PC-3 (cell line): ENCODE measurements at regions not wholly inside any gene's neighbourhood (a gene's known extent, or its start where the extent isn't known, plus 50 kb on each side); places are given as distances from the start of the nearest gene placed in this dataset.

ENCODE experiments used
- ATAC-seq: fragments of 200-7000 bp; cut with Tn5 transposase; 2 replicates; pipeline ENCODE4 v1.9.1; 2020; ENCODE audit warnings: mild to moderate bottlenecking, moderate library complexity
- BruUV-seq: library from RNA; stranded (reverse); fragments of 400-500 nt; replicated peaks from 2 replicates; lab custom pipeline; 2021; lab: Mats Ljungman, UMichigan
- CTCF ChIA-PET: fragments of 300-600 bp; sonication (Branson Sonifier 250); formaldehyde crosslinking; loops from one replicate; lab custom pipeline; 2022; ENCODE audit warnings: antibody characterized with exemption; lab: Charles Lee
- POLR2A ChIA-PET: fragments of 300-600 bp; sonication (Branson Sonifier 250); formaldehyde crosslinking; loops from one replicate; lab custom pipeline; 2022; ENCODE audit warnings: antibody characterized with exemption; ENCODE audit not compliant: unreplicated experiment; lab: Charles Lee
- DNase-seq: peaks from one replicate; pipeline ENCODE4 v3.0.0-alpha.2; 2015
- H2AFZ ChIP-seq: fragments of 300-600 bp; sonication (generic); 2 replicates; pipeline ENCODE4 v1.6.0; 2016; ENCODE audit warnings: antibody characterized with exemption, low read length
- H3F3A ChIP-seq: fragments of 300-600 bp; sonication (generic); one replicate; pipeline ENCODE4 v1.6.0; 2017; ENCODE audit warnings: antibody characterized with exemption, low read length, control low read depth, mild to moderate bottlenecking; ENCODE audit not compliant: unreplicated experiment
- H3K27ac ChIP-seq: fragments of 300-600 bp; sonication (generic); 2 replicates; pipeline ENCODE4 v1.5.1; 2016; ENCODE audit warnings: mild to moderate bottlenecking, low read length
- H3K27me3 ChIP-seq: fragments of 300-600 bp; sonication (generic); 2 replicates; pipeline ENCODE4 v1.6.1; 2016; ENCODE audit warnings: low read length, mixed read lengths
- H3K36me3 ChIP-seq: fragments of 300-600 bp; sonication (generic); 2 replicates; pipeline ENCODE4 v1.6.1; 2016; ENCODE audit warnings: low read depth, mixed run types, low read length, mixed read lengths
- H3K4me1 ChIP-seq: fragments of 300-600 bp; sonication (generic); 2 replicates; pipeline ENCODE4 v1.5.1; 2016; ENCODE audit warnings: low read length; ENCODE audit not compliant: insufficient read depth
- H3K4me2 ChIP-seq: fragments of 300-600 bp; sonication (generic); 2 replicates; pipeline ENCODE4 v1.6.0; 2016; ENCODE audit warnings: low read length
- H3K4me3 ChIP-seq: fragments of 300-600 bp; sonication (generic); 2 replicates; pipeline ENCODE4 v1.5.1; 2016; ENCODE audit warnings: mild to moderate bottlenecking, low read length, mixed read lengths
- H3K79me2 ChIP-seq: fragments of 300-600 bp; sonication (generic); 2 replicates; pipeline ENCODE4 v1.6.1; 2017; ENCODE audit warnings: low read length, mixed read lengths
- H3K9ac ChIP-seq: fragments of 300-600 bp; sonication (generic); 2 replicates; pipeline ENCODE4 v1.6.0; 2016; ENCODE audit warnings: mild to moderate bottlenecking, low read length
- H3K9me2 ChIP-seq: fragments of 300-600 bp; sonication (generic); replicated peaks from 2 replicates; pipeline ENCODE4 v1.6.1; 2016; ENCODE audit warnings: mixed run types, low read length, mixed read lengths
- H3K9me3 ChIP-seq: fragments of 300-600 bp; sonication (generic); 2 replicates; pipeline ENCODE4 v1.6.1; 2016; ENCODE audit warnings: low read length, mixed read lengths
- H4K20me1 ChIP-seq: fragments of 300-600 bp; sonication (generic); 2 replicates; pipeline ENCODE4 v1.6.1; 2016; ENCODE audit warnings: low read length, mixed read lengths
- EZH2 ChIP-seq: fragments of 300-600 bp; sonication (generic); IDR thresholded peaks from one replicate; pipeline ENCODE4 v1.6.1; 2017; ENCODE audit warnings: antibody characterized with exemption, mild to moderate bottlenecking, low read length; ENCODE audit not compliant: unreplicated experiment
- EZH2phosphoT487 ChIP-seq: fragments of 300-600 bp; sonication (generic); IDR thresholded peaks from 2 replicates; pipeline ENCODE4 v1.6.1; 2018; ENCODE audit warnings: mild to moderate bottlenecking, antibody characterized with exemption, low read length, borderline replicate concordance
- intact Hi-C: fragments of 100-400 bp; cut with micrococcal nuclease; formaldehyde crosslinking; loops from 2 replicates; pipeline ENCODE4 v1.9.0; 2023
- TF ChIP-seq, protein P1 (sequence below): fragments of 300-600 bp; sonication (generic); conservative IDR thresholded peaks from 2 replicates; pipeline ENCODE4 v1.5.1; 2017; ENCODE audit warnings: antibody characterized with exemption, low read depth, mild to moderate bottlenecking, low read length

DNA sequence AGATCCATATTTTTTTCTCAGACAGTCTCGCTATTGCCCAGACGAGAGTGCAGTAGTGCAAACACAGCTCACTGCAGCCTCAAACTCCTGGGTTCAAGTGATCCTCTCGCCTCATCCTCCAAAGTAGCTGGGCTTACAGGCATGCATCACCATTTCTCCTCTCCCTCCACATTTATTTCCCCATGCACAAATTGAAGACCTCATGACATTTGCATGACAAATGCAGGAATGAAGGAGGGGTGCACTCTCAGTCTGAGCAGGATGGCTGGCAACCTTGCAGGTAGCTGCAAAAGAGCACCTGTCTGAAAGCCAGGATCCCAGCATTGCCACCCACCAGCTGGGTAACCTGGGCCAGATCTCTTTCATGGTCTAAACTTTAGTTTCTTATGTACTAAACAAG, 111.2 kb downstream of the SH3TC2 start:
- Histone ChIP-seq H3K36me3 (no peaks in the 10 kb centered on the region), H3K4me3 (no peak overlapping the region), H4K20me1 (no peaks in the 10 kb centered on the region), H2AFZ (no peak overlapping the region), H3K9ac (no peak overlapping the region), H3K9me2 (no peaks in the 10 kb centered on the region), H3K4me1 (peaks cover 19% of the 10 kb centered on the region), H3F3A (peaks cover 9% of the 10 kb centered on the region), H3K27me3 (no peaks in the 10 kb centered on the region), H3K4me2 (no peak overlapping the region), H3K9me3 (no peaks in the 10 kb centered on the region), H3K27ac (no peak overlapping the region), H3K79me2 (no peaks in the 10 kb centered on the region)
- TF ChIP-seq, protein P1, sequence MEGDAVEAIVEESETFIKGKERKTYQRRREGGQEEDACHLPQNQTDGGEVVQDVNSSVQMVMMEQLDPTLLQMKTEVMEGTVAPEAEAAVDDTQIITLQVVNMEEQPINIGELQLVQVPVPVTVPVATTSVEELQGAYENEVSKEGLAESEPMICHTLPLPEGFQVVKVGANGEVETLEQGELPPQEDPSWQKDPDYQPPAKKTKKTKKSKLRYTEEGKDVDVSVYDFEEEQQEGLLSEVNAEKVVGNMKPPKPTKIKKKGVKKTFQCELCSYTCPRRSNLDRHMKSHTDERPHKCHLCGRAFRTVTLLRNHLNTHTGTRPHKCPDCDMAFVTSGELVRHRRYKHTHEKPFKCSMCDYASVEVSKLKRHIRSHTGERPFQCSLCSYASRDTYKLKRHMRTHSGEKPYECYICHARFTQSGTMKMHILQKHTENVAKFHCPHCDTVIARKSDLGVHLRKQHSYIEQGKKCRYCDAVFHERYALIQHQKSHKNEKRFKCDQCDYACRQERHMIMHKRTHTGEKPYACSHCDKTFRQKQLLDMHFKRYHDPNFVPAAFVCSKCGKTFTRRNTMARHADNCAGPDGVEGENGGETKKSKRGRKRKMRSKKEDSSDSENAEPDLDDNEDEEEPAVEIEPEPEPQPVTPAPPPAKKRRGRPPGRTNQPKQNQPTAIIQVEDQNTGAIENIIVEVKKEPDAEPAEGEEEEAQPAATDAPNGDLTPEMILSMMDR = no peak
- TF ChIP-seq EZH2phosphoT487 (no peak), EZH2 (no peak)
- CTCF ChIA-PET = interaction anchor here (0.5 to 0.6 kb wide), 3 partner anchors 10 to 217 kb away, joined by 3 to 5 read pairs (median 3); no protein-coding TSS in a partner anchor
- no TSS peak for BruUV-seq
- POLR2A ChIA-PET = no interaction called here
- DNase-seq = no peak
- intact Hi-C loops = no loop called here
- ATAC-seq = no peak

DNA sequence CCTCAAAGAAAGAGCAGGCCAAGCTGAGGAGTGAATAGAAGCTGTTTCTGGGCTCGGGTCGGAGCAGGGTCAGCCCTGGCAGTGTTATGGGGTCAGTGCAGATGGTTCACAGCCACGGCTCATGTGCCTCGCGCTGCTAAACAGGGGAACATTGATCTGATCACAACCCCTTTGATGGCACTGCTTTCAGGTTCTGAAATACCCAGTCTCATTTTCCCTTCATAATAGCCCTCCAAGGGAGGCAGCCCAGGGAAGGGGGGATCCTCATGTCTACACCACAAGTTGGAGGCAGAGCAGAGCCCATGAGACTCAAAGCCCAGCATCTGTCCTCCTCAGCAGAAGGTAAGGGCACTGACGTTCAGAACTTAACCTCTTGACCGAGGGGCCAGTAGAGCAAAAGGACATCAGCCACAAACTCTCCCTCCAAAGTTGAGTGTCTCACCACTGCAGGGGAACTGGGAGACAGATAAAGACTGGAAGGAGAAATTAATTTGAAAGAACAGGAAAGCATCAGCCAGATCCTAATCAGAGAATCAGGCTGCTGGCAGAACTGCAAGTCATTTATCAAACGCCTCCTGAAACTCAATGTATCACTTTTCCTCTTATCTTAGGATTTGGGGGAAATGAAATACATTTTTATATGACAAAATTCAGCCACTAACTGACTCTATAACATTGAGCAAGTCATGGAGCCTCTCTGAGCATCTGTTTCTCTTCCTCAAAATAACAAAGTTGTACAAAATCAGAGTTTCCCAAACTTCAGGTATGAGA, 110.6 kb downstream of the SH3TC2 start:
- Histone ChIP-seq H2AFZ (no peak overlapping the region), H3K9me2 (no peaks in the 10 kb centered on the region), H3F3A (peaks cover 9% of the 10 kb centered on the region), H3K4me2 (no peak overlapping the region), H3K9ac (no peak overlapping the region), H4K20me1 (no peaks in the 10 kb centered on the region), H3K4me1 (peaks cover 25% of the 10 kb centered on the region), H3K27ac (no peak overlapping the region), H3K9me3 (no peaks in the 10 kb centered on the region), H3K79me2 (no peaks in the 10 kb centered on the region), H3K27me3 (no peaks in the 10 kb centered on the region), H3K4me3 (no peak overlapping the region), H3K36me3 (no peaks in the 10 kb centered on the region)
- no peak for ATAC-seq
- ChIA-PET POLR2A (no interaction called here), CTCF (interaction anchor here (0.5 to 0.6 kb wide), 4 partner anchors 10 to 217 kb away, joined by 3 to 5 read pairs (median 3); no protein-coding TSS in a partner anchor)
- intact Hi-C loops = no loop called here
- TF ChIP-seq, protein P1 = no peak
- TF ChIP-seq EZH2phosphoT487 (no peak), EZH2 (no peak)
- DNase-seq = no peak
- BruUV-seq = no TSS peak

DNA sequence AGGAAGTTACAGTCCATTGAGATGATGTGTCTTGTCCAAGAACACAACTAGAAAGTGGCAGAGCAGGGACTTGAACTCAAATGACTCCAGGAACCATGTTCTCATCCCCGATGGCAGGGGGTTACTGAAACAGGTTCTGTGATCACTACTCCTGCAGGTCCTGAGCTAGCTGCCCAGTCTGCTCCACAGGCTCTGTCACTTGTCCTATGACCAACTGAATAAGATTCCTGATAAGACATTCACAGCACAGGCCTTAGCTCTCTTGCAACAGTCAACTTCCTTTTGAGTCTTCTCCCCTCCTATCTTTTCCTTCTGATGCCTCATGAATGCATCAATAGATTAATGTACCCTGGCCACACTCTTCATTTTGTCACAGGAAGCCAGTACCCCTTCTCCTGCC, 109.2 kb downstream of the SH3TC2 start:
- Histone ChIP-seq H3K9ac (no peak overlapping the region), H3K27ac (no peak overlapping the region), H2AFZ (no peak overlapping the region), H4K20me1 (no peaks in the 10 kb centered on the region), H3F3A (peaks cover 9% of the 10 kb centered on the region), H3K79me2 (no peaks in the 10 kb centered on the region), H3K4me2 (no peak overlapping the region), H3K4me1 (peaks cover 31% of the 10 kb centered on the region), H3K9me2 (no peaks in the 10 kb centered on the region), H3K27me3 (no peaks in the 10 kb centered on the region), H3K4me3 (no peak overlapping the region), H3K9me3 (no peaks in the 10 kb centered on the region), H3K36me3 (no peaks in the 10 kb centered on the region)
- TF ChIP-seq EZH2 = no peak
- TF ChIP-seq EZH2phosphoT487 = no peak
- TF ChIP-seq, protein P1 = no peak
- ATAC-seq (no peak), DNase-seq (no peak)
- intact Hi-C loops = no loop called here
- POLR2A ChIA-PET = no interaction called here
- CTCF ChIA-PET = no interaction called here
- BruUV-seq = no TSS peak
